ENCODE measurements at regions not wholly inside any gene's neighbourhood (a gene's known extent, or its start where the extent isn't known, plus 50 kb on each side); places are given as distances from the start of the nearest gene placed in this dataset.

- no peak for TF ChIP-seq CTCF (IDR thresholded peaks at IDR 0.05; ENCODE audit: low read depth, low read length, missing input control)
- no peak for TF ChIP-seq SP1 (IDR thresholded peaks at IDR 0.05)
Measured at GRCh38 chr22:26082866-26083265, 86.4 kb upstream of the SEZ6L start.

All from liver (tissue), 3 donors.